ENCODE measurements at regions not wholly inside any gene's neighbourhood (a gene's known extent, or its start where the extent isn't known, plus 50 kb on each side); places are given as distances from the start of the nearest gene placed in this dataset.

GRCh38 chr14:76673261-76673660, 88.0 kb upstream of the VASH1 start:
- no peak for TF ChIP-seq EZH2 (IDR thresholded peaks at IDR 0.05; ENCODE audit: borderline replicate concordance, insufficient read depth, low read length, poor library complexity, severe bottlenecking)
- TF ChIP-seq, protein P1, sequence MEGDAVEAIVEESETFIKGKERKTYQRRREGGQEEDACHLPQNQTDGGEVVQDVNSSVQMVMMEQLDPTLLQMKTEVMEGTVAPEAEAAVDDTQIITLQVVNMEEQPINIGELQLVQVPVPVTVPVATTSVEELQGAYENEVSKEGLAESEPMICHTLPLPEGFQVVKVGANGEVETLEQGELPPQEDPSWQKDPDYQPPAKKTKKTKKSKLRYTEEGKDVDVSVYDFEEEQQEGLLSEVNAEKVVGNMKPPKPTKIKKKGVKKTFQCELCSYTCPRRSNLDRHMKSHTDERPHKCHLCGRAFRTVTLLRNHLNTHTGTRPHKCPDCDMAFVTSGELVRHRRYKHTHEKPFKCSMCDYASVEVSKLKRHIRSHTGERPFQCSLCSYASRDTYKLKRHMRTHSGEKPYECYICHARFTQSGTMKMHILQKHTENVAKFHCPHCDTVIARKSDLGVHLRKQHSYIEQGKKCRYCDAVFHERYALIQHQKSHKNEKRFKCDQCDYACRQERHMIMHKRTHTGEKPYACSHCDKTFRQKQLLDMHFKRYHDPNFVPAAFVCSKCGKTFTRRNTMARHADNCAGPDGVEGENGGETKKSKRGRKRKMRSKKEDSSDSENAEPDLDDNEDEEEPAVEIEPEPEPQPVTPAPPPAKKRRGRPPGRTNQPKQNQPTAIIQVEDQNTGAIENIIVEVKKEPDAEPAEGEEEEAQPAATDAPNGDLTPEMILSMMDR (IDR thresholded peaks at IDR 0.05; ENCODE audit: poor library complexity, severe bottlenecking): no peak
- no peak for TF ChIP-seq TAF1 (IDR thresholded peaks at IDR 0.05; ENCODE audit: low read depth)
- TF ChIP-seq, protein P2, sequence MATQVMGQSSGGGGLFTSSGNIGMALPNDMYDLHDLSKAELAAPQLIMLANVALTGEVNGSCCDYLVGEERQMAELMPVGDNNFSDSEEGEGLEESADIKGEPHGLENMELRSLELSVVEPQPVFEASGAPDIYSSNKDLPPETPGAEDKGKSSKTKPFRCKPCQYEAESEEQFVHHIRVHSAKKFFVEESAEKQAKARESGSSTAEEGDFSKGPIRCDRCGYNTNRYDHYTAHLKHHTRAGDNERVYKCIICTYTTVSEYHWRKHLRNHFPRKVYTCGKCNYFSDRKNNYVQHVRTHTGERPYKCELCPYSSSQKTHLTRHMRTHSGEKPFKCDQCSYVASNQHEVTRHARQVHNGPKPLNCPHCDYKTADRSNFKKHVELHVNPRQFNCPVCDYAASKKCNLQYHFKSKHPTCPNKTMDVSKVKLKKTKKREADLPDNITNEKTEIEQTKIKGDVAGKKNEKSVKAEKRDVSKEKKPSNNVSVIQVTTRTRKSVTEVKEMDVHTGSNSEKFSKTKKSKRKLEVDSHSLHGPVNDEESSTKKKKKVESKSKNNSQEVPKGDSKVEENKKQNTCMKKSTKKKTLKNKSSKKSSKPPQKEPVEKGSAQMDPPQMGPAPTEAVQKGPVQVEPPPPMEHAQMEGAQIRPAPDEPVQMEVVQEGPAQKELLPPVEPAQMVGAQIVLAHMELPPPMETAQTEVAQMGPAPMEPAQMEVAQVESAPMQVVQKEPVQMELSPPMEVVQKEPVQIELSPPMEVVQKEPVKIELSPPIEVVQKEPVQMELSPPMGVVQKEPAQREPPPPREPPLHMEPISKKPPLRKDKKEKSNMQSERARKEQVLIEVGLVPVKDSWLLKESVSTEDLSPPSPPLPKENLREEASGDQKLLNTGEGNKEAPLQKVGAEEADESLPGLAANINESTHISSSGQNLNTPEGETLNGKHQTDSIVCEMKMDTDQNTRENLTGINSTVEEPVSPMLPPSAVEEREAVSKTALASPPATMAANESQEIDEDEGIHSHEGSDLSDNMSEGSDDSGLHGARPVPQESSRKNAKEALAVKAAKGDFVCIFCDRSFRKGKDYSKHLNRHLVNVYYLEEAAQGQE (IDR thresholded peaks at IDR 0.05; ENCODE audit: borderline replicate concordance): no peak
- TF ChIP-seq POLR2AphosphoS5 (IDR thresholded peaks at IDR 0.05): no peak
- no peak for TF ChIP-seq EP300 (conservative IDR thresholded peaks at IDR 0.05; ENCODE audit: poor library complexity, severe bottlenecking)
- TF ChIP-seq MXI1 (conservative IDR thresholded peaks at IDR 0.05; ENCODE audit: poor library complexity, severe bottlenecking): no peak

All from neural cell (in vitro differentiated cells).